Sigmoid colon (tissue), 4 donors: ENCODE measurements at regions not wholly inside any gene's neighbourhood (a gene's known extent, or its start where the extent isn't known, plus 50 kb on each side); places are given as distances from the start of the nearest gene placed in this dataset.

Experiments used
- EP300 ChIP-seq, 4 donors: sonication (generic); formaldehyde crosslinking; IDR thresholded peaks; one replicate each; pipeline ENCODE4 v1.6.1; 2017; ENCODE audit warnings: antibody characterized with exemption in 4 of 4
- POLR2A ChIP-seq, 2 donors: fragments of 450-650 bp; IDR thresholded peaks; one replicate each; pipeline ENCODE4 v1.6.1; 2016; ENCODE audit warnings: antibody characterized with exemption in 2 of 2, mild to moderate bottlenecking in 2 of 2, moderate library complexity in 2 of 2

DNA sequence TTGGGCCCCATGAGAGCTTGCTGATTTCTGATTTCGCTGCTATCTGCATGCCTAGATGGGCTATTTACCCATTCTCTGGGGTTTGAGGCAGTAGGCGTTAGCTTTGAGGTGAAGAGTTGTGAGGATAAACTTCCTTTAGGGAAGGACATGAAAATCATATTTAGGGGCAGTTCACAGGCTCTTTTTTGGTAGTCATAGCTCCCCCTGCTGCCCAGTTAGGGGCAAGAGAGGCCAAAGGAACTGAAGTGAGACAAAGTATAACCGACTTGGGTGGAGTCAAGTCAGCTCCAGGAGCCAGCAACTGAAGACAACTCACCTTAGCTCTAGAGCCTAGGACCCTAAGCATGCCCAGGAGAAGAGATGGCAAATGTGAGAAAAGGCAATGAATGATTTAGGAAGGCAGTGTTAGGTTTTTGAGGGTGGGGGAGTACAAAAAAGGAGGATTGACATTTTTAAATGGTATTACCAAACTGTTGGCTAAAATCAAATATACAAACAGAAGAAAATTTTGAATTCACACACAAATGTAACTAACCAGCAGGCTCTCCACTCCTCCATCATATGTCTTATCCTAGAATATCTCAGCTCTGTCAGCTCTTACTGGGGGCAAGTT lies 625.2 kb downstream of the LMO4 start:
- TF ChIP-seq EP300 (IDR thresholded peaks at IDR 0.05) (peak in 1 of 4 donors; percentile 5), POLR2A (IDR thresholded peaks at IDR 0.05) (no peak)
